Type B pancreatic cell (in vitro differentiated cells): ENCODE measurements at regions not wholly inside any gene's neighbourhood (a gene's known extent, or its start where the extent isn't known, plus 50 kb on each side); places are given as distances from the start of the nearest gene placed in this dataset.

Source experiments
- DNase-seq: peaks from one replicate; pipeline ENCODE4 v3.0.0; 2021; ENCODE audit warnings: mixed read lengths; ENCODE audit not compliant: unreplicated experiment; ENCODE audit errors: extremely low spot score
- H3K27ac Mint-ChIP-seq: 2 replicates; pipeline ENCODE4 v1.8.0; 2021; ENCODE audit warnings: mild to moderate bottlenecking, mixed read lengths
- H3K27me3 Mint-ChIP-seq: 2 replicates; pipeline ENCODE4 v1.8.0; 2021; ENCODE audit warnings: mixed read lengths
- H3K36me3 Mint-ChIP-seq: 2 replicates; pipeline ENCODE4 v1.8.0; 2021; ENCODE audit warnings: mixed read lengths
- H3K4me1 Mint-ChIP-seq: one replicate; pipeline ENCODE4 v1.8.0; 2021; ENCODE audit warnings: mixed read lengths; ENCODE audit not compliant: unreplicated experiment
- H3K4me3 Mint-ChIP-seq: 2 replicates; pipeline ENCODE4 v1.8.0; 2021; ENCODE audit warnings: mild to moderate bottlenecking, mixed read lengths
- H3K9me3 Mint-ChIP-seq: 2 replicates; pipeline ENCODE4 v1.8.0; 2021; ENCODE audit warnings: mixed read lengths
- CTCF ChIP-seq: fragments of 200-600 bp; sonication (generic); conservative IDR thresholded peaks from 2 replicates; pipeline ENCODE4 v1.5.0; 2021; ENCODE audit warnings: antibody characterized with exemption, mild to moderate bottlenecking

DNA sequence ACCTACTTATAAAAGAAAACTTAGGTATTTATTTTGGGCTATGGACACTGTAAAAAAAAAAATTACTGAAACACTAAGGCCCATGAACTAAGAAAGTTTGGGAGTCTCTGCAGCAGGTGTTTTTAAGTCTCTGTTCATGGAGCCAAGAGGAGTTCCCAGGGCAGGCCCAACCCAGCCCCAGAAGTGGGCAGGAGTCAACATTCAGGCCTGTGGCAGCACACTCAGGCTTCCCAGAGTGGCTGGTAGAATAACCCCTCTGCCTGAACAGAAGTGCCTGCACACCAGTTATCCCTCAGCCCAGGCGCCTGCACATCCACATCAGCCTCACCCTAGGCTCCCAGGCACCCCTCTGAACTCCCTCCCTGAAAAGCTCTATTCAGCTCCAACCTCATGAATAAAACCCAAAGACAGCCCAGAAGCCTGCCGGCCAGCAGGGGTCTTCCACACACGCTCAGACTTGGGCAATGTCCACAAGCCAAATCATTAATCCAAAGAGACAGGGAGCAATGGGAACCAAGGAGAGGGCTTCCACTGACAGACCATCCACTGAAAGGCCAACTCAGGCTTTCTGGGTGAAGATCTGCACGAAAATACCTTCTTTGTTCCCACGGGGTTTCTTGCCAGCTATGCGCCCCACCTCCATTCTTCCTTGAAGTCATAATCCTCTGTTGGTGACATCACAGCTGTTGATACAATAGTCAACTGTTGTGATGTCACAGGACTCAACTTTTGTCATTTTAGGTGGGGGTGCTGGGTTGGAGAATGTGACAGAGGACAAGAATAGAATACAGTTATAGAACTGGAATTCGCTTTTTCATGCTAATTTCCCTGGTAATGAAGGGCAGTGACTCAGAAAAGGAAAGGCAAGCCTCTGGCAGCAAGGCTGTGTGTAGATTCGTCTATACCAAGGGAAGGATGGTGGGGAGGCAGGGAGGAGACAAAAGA is 83.7 kb downstream of the RPL27A start:
- Mint-ChIP-seq H3K4me3 (no peak overlapping the region), H3K36me3 (peaks cover 7% of the 10 kb centered on the region), H3K9me3 (no peaks in the 10 kb centered on the region), H3K27ac (no peak overlapping the region), H3K27me3 (no peaks in the 10 kb centered on the region), H3K4me1 (peaks cover 23% of the 10 kb centered on the region)
- DNase-seq = no peak
- peak; percentile 50 for TF ChIP-seq CTCF

DNA sequence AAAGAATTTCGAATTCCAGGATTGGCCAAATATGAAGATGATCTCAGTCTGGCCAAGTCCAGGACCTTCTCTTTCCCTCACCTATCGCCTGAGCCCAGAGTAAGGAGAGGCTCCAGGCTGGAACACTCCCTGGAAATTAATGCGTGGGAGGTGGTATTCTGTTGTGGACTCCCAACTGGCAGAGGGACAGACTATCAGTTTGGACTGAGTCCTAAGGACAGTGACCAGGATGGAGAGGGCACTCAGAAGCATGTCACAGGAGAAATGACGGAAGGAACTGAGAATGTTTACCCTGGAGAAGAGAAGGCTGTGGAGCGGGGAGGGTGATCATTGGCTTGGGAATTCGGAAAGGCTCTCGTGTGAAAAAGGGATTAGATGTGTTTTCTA is 84.4 kb downstream of the RPL27A start:
- Mint-ChIP-seq H3K4me3 (no peak overlapping the region), H3K27ac (no peak overlapping the region), H3K9me3 (no peaks in the 10 kb centered on the region), H3K4me1 (peaks cover 23% of the 10 kb centered on the region), H3K27me3 (no peaks in the 10 kb centered on the region), H3K36me3 (peaks cover 7% of the 10 kb centered on the region)
- no peak for DNase-seq
- no peak for TF ChIP-seq CTCF

DNA sequence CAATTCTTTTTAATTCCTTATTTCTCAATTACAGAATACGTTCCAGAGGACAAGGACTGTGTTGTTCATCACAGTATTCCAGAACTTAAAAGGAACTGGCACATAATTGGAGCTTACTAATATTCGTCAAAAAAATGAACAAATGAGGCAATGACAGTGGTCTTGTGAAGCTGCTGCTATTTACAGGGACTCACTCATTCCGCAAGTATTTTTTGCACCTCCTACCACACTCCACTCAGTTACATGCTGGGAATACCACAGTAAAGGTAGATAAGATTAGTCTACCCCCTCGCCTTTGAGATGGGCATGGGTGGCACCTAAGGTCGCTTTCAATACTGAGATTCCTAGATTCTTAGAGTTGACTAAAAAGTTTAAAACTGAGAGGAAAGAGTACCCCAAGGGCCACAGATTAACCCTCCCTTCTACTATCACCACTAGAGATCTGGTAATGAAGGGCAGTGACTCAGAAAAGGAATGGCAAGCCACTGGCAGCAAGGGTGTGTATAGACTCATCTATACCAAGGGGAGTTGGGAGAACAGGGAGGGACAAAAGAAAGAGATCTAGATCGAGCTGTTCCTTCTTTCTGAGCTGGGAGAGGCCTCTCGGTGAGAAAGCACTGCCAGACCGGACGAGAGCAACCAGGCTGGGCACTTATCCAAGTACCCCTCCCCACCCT is 85.0 kb downstream of the RPL27A start:
- Mint-ChIP-seq H3K27ac (no peak overlapping the region), H3K4me1 (peaks cover 23% of the 10 kb centered on the region), H3K4me3 (no peak overlapping the region), H3K36me3 (peaks cover 7% of the 10 kb centered on the region), H3K9me3 (no peaks in the 10 kb centered on the region), H3K27me3 (no peaks in the 10 kb centered on the region)
- TF ChIP-seq CTCF = no peak
- DNase-seq = no peak

- DNase-seq = no peak
- Mint-ChIP-seq H3K4me1 (peaks cover 33% of the 10 kb centered on the region), H3K4me3 (no peak overlapping the region), H3K27ac (peak overlapping the region; percentile 56), H3K36me3 (peaks cover 3% of the 10 kb centered on the region), H3K9me3 (no peaks in the 10 kb centered on the region), H3K27me3 (no peaks in the 10 kb centered on the region)
- TF ChIP-seq CTCF = no peak
Measured at GRCh38 chr11:8768625-8769333, 86.2 kb downstream of the RPL27A start.

GRCh38 chr11:8772571-8773519 is 90.3 kb downstream of the RPL27A start:
- no peak overlapping the region for H3K27ac Mint-ChIP-seq

More at GRCh38 chr11:8772571-8773519, 90.3 kb downstream of the RPL27A start:
- Mint-ChIP-seq H3K27me3 (no peaks in the 10 kb centered on the region), H3K4me1 (peaks cover 25% of the 10 kb centered on the region), H3K9me3 (no peaks in the 10 kb centered on the region), H3K4me3 (no peak overlapping the region), H3K36me3 (peaks cover 3% of the 10 kb centered on the region)
- TF ChIP-seq CTCF = no peak
- no peak for DNase-seq
